HL-60 (cell line): ENCODE measurements at regions not wholly inside any gene's neighbourhood (a gene's known extent, or its start where the extent isn't known, plus 50 kb on each side); places are given as distances from the start of the nearest gene placed in this dataset.

ENCODE experiments used
- GABPA ChIP-seq: IDR thresholded peaks from 2 replicates; pipeline ENCODE4 v1.6.1; 2012; ENCODE audit warnings: low read depth
- POLR2AphosphoS5 ChIP-seq: IDR thresholded peaks from 2 replicates; pipeline ENCODE4 v1.6.1; 2012; ENCODE audit warnings: low read depth
- REST ChIP-seq: IDR thresholded peaks from 2 replicates; pipeline ENCODE4 v1.6.1; 2012; ENCODE audit warnings: low read depth; ENCODE audit not compliant: insufficient replicate concordance
- TF ChIP-seq, protein P1 (sequence below): IDR thresholded peaks from one replicate; pipeline ENCODE4 v1.5.1; 2011; ENCODE audit warnings: low read length, control low read depth, inconsistent platforms; ENCODE audit not compliant: insufficient read depth

DNA sequence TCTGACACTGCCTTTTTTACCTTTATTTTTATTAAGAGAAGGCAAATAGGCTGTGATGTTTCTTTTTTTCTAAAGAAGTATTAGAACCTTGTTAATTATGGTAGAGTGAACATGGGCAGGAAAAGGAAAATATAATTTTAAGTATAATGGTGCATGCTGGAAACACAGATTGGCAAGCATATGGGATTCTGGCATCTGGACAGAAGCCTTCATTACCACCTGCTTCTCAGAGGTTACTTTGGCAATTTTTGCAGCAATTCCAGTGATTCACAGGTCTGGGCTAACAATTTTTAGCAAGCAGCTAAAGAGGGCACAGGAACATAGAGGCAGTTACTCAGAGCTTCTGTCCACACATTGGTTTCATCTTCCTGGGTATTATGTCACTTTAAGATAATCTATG lies 258.3 kb downstream of the DIPK2A start:
- TF ChIP-seq, protein P1, sequence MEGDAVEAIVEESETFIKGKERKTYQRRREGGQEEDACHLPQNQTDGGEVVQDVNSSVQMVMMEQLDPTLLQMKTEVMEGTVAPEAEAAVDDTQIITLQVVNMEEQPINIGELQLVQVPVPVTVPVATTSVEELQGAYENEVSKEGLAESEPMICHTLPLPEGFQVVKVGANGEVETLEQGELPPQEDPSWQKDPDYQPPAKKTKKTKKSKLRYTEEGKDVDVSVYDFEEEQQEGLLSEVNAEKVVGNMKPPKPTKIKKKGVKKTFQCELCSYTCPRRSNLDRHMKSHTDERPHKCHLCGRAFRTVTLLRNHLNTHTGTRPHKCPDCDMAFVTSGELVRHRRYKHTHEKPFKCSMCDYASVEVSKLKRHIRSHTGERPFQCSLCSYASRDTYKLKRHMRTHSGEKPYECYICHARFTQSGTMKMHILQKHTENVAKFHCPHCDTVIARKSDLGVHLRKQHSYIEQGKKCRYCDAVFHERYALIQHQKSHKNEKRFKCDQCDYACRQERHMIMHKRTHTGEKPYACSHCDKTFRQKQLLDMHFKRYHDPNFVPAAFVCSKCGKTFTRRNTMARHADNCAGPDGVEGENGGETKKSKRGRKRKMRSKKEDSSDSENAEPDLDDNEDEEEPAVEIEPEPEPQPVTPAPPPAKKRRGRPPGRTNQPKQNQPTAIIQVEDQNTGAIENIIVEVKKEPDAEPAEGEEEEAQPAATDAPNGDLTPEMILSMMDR, result no peak
- TF ChIP-seq POLR2AphosphoS5 (no peak), REST (no peak), GABPA (no peak)
